DND-41 (cell line): ENCODE measurements at regions not wholly inside any gene's neighbourhood (a gene's known extent, or its start where the extent isn't known, plus 50 kb on each side); places are given as distances from the start of the nearest gene placed in this dataset.

Experiments used
- ATAC-seq: fragments of 200-7000 bp; cut with Tn5 transposase; 3 replicates; pipeline ENCODE4 v1.9.1; 2021; ENCODE audit warnings: low read depth; ENCODE audit not compliant: insufficient read depth
- DNase-seq: peaks from one replicate; pipeline ENCODE4 v3.0.0-alpha.2; 2020
- H2AFZ ChIP-seq: 2 replicates; pipeline ENCODE4 v1.6.0; 2012; ENCODE audit warnings: low read depth, low read length
- H3K27ac ChIP-seq: 2 replicates; pipeline ENCODE4 v1.5.1; 2012; ENCODE audit warnings: low read length, inconsistent platforms
- H3K27me3 ChIP-seq: fragments of 200-600 bp; sonication (generic); 2 replicates; pipeline ENCODE4 v1.6.0; 2012; ENCODE audit warnings: low read length, mild to moderate bottlenecking, inconsistent platforms; ENCODE audit not compliant: insufficient read depth, poor library complexity
- H3K36me3 ChIP-seq: 2 replicates; pipeline ENCODE4 v1.5.1; 2012; ENCODE audit warnings: low read length, inconsistent platforms; ENCODE audit not compliant: insufficient read depth
- H3K4me1 ChIP-seq: 2 replicates; pipeline ENCODE4 v1.5.1; 2012; ENCODE audit warnings: mild to moderate bottlenecking, low read length; ENCODE audit not compliant: insufficient read depth
- H3K4me2 ChIP-seq: 2 replicates; pipeline ENCODE4 v1.6.0; 2012; ENCODE audit warnings: mild to moderate bottlenecking, moderate library complexity, low read length, inconsistent platforms; ENCODE audit not compliant: insufficient read depth
- H3K4me3 ChIP-seq, 2 experiments: fragments of 200-600 bp in 1 of 2; shearing (Covaris generic) in 1 of 2; 2 replicates each; pipeline ENCODE4 v1.5.1; 2012 to 2016; ENCODE audit warnings: inconsistent platforms in 2 of 2, low read length in 2 of 2, mild to moderate bottlenecking in 2 of 2, low read depth in 1 of 2, moderate library complexity in 1 of 2
- H3K79me2 ChIP-seq: 2 replicates; pipeline ENCODE4 v1.6.0; 2012; ENCODE audit warnings: low read length, inconsistent platforms; ENCODE audit not compliant: insufficient read depth
- H3K9ac ChIP-seq: 2 replicates; pipeline ENCODE4 v1.6.0; 2012; ENCODE audit warnings: low read depth, mild to moderate bottlenecking, inconsistent platforms, low read length, moderate library complexity
- H3K9me3 ChIP-seq: 2 replicates; pipeline ENCODE4 v1.5.1; 2012; ENCODE audit warnings: low read length, moderate library complexity, mild to moderate bottlenecking, inconsistent platforms; ENCODE audit not compliant: insufficient read depth, severe bottlenecking
- H4K20me1 ChIP-seq: 2 replicates; pipeline ENCODE4 v1.6.0; 2012; ENCODE audit warnings: low read length; ENCODE audit not compliant: insufficient read depth
- CTCF ChIP-seq: IDR thresholded peaks from 2 replicates; pipeline ENCODE4 v1.5.1; 2012; ENCODE audit warnings: borderline replicate concordance, low read length, moderate library complexity, mild to moderate bottlenecking; ENCODE audit not compliant: poor library complexity, severe bottlenecking; ENCODE audit errors: extremely low read depth
- EZH2 ChIP-seq: IDR thresholded peaks from 3 replicates; pipeline ENCODE4 v1.6.1; 2012; ENCODE audit warnings: borderline replicate concordance, low read depth, mild to moderate bottlenecking, moderate library complexity, low read length, inconsistent platforms; ENCODE audit not compliant: severe bottlenecking

- H3K4me3 ChIP-seq, result no peak overlapping the region
- no peak for TF ChIP-seq CTCF
- no peak for TF ChIP-seq EZH2
- no peak for DNase-seq
- ATAC-seq, result no peak
- H3K9ac ChIP-seq, result no peak overlapping the region
- no peaks in the 10 kb centered on the region for H3K79me2 ChIP-seq
- H3K4me2 ChIP-seq, result no peak overlapping the region
- H3K27ac ChIP-seq, result no peak overlapping the region
- H3K36me3 ChIP-seq, result no peaks in the 10 kb centered on the region
- H3K9me3 ChIP-seq, result no peaks in the 10 kb centered on the region
- H2AFZ ChIP-seq, result no peak overlapping the region
- no peaks in the 10 kb centered on the region for H3K27me3 ChIP-seq
- no peaks in the 10 kb centered on the region for H4K20me1 ChIP-seq
- H3K4me1 ChIP-seq, result no peaks in the 10 kb centered on the region
These were observed 512.6 kb upstream of the ZFHX3 start for GRCh38 chr16:73560497-73560896.

- Histone ChIP-seq H3K79me2 (no peaks in the 10 kb centered on the region), H2AFZ (no peak overlapping the region), H3K36me3 (no peaks in the 10 kb centered on the region), H3K9me3 (no peaks in the 10 kb centered on the region), H3K4me2 (no peak overlapping the region), H3K4me3 (no peak overlapping the region), H3K27me3 (no peaks in the 10 kb centered on the region), H3K9ac (no peak overlapping the region), H3K4me1 (no peaks in the 10 kb centered on the region), H4K20me1 (no peaks in the 10 kb centered on the region), H3K27ac (no peak overlapping the region)
- DNase-seq, result no peak
- no peak for TF ChIP-seq EZH2
- TF ChIP-seq CTCF, result no peak
- ATAC-seq, result no peak
These were observed 510.3 kb upstream of the ZFHX3 start for GRCh38 chr16:73558219-73558618.

GRCh38 chr16:73553941-73554660, 506.2 kb upstream of the ZFHX3 start:
- Histone ChIP-seq H3K4me1 (no peaks in the 10 kb centered on the region), H3K9ac (no peak overlapping the region), H3K36me3 (no peaks in the 10 kb centered on the region), H3K79me2 (no peaks in the 10 kb centered on the region), H3K4me2 (no peak overlapping the region), H2AFZ (no peak overlapping the region), H4K20me1 (no peaks in the 10 kb centered on the region), H3K4me3 (no peak overlapping the region), H3K9me3 (no peaks in the 10 kb centered on the region), H3K27ac (no peak overlapping the region), H3K27me3 (peaks cover 8% of the 10 kb centered on the region)
- DNase-seq (no peak), ATAC-seq (no peak)
- TF ChIP-seq EZH2 (no peak), CTCF (no peak)
